NCI-H146 treated with DMSO at 0.1 percent for 48 hours (cell line): ENCODE measurements at regions not wholly inside any gene's neighbourhood (a gene's known extent, or its start where the extent isn't known, plus 50 kb on each side); places are given as distances from the start of the nearest gene placed in this dataset.

Experiments used
- DNase-seq: peaks from one replicate; lab custom pipeline; 2025; ENCODE audit not compliant: unreplicated experiment; lab: John Stamatoyannopoulos, UW

DNA sequence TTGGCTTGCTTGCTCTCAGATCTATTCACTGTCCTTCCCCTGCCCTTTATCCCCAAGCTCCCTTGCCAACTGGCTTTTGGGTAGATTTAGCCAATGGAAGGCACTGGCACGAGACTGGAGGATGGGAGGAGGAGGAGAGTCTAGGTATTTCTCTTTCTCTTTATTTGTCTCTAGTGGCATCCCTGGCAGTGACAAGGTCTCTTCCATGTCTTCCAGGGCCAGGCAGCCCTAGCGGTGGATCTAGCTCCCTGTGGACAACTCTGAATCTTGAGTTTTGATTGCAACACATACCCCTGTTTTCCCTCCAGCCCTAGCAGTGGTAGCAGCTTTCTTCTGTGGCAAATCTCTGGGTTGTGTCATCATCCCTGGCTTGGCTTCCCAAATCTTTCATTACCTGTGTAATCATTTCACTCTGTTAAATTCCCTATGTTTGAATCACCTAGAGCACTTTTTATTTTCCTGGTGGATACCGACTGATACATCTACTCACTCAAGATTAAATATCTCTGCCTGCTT is 171.1 kb upstream of the IRX6 start:
- no peak for DNase-seq

- no peak for DNase-seq
These were observed 169.7 kb upstream of the IRX6 start for GRCh38 chr16:55154262-55154661.

GRCh38 chr16:55154956-55155355 is 169.0 kb upstream of the IRX6 start:
- DNase-seq = no peak

- DNase-seq = no peak
These were observed 168.2 kb upstream of the IRX6 start for GRCh38 chr16:55155815-55156214.

- DNase-seq = no peak
These were observed 154.2 kb upstream of the IRX6 start for GRCh38 chr16:55169780-55170179.

GRCh38 chr16:55171241-55171640 is 152.8 kb upstream of the IRX6 start:
- no peak for DNase-seq

DNA sequence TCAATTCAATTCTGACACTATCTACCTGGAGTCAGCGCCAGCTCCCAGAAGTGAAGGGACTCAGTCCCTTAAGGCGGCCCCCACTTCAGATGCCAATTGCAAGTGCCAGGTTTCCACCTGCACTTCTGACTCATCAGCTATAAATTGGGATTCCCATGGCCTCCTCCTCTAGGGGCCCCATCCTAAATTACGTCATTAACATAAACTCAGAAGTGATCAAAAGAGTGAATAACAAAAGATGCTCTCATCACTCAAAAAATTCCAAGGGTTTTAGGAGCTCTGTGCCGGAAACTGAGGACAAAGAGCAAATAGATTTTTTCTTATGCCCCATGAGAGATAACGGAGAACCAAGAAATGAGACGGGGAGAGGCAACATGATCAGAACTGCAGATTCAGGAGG is 148.6 kb upstream of the IRX6 start:
- DNase-seq = no peak

DNA sequence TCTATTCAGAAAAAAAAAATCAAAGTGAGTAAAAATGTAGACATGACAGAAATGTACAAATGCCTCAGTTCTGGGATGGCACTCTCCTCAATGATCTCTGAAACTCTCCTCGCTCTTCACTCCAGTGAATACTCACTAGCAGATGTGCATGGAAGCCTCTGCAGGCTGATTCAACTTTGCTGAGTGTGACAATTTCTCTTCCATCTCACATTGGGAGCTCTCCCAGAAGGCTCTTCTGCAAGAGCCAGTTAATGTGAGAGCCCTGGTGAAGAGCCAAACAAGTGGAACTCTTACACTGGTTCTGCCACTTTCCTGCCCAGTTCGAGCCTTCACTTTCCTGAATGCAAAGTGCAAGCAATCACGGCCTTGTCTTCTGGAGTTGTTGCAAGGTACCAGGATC is 147.1 kb upstream of the IRX6 start:
- no peak for DNase-seq

DNA sequence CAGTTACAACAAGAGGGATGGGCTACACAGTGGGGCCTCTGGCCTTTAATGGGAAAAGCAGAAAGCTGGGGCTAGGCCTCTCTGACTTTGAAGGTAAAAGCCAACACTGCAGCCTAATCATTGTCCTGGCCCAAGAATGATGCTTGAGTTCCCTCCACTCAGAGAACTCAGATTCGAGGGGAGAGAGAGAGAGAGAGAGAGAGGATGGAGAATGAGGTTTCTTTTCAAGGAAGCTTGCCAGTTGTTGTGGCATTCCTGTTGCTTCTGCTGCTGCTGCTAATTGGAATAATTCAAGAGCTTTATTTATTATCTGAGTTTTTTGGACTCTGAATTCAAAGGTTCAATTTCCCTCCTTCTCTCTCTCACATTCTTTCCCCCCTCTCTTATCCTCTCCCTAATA is 144.6 kb upstream of the IRX6 start:
- DNase-seq = no peak

- no peak for DNase-seq
These were observed 144.0 kb upstream of the IRX6 start for GRCh38 chr16:55179852-55180585.

DNA sequence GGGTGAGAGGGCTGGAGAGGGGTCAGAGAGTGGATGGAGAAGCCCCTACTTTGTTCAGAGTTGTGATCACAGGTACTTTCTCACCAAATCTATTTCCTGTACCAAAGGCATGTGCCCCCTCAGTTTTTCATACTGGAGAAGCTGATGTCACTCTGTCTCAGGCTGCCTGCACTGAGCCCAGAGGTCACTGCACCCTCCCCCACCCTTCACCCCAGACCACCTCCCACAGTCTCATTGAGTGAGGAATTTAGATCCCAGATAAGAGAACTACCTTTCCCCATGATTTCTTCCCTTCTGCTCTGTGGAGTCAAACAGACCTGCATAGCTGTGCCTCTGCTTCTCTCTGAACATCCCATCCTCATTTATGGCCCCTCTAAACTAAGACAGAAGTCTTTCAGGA is 140.0 kb upstream of the IRX6 start:
- DNase-seq = no peak

- DNase-seq = no peak
These were observed 139.4 kb upstream of the IRX6 start for GRCh38 chr16:55184619-55185018.

- DNase-seq = no peak
These were observed 134.8 kb upstream of the IRX6 start for GRCh38 chr16:55189224-55189623.

- DNase-seq = no peak
These were observed 134.0 kb upstream of the IRX6 start for GRCh38 chr16:55189682-55190636.

- no peak for DNase-seq
These were observed 131.3 kb upstream of the IRX6 start for GRCh38 chr16:55192734-55193133.

GRCh38 chr16:55203570-55203969 is 120.4 kb upstream of the IRX6 start:
- DNase-seq = no peak

- no peak for DNase-seq
These were observed 119.9 kb upstream of the IRX6 start for GRCh38 chr16:55204069-55204468.

GRCh38 chr16:55204923-55205322 is 119.1 kb upstream of the IRX6 start:
- DNase-seq = no peak

DNA sequence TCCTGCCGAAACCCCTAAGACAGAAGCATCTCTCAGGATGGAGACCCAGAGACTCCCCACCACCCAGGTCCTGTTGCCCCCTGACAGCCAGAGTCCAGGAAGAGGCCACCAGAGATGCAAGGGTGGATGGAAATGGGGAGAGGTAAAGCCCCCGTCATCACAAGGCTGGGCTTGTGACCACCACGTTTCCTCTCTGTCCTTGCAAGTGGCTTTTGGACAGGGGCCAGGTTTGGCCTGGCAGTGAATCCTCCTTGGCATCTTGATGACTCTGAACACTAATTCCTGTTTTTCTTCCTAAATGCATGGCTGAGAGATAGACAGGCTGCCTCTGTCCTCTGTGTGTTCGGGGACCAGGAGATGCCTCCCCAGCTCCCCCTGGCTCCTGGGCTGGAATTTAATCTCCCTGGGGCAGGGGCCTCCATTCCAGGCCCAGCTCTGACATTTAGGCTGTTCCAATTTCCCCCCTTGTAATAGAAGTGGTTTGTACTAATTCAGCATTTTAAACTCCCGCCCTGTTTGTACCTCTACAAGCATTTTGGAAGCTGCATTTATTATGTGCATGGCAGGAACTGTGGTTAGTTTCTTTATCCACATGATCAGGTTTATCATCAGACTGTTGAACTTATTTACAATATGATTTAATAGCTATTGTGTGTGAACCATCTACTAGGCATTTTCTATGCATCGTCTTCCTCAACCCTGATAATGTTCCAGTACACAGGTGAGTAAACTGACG is 116.1 kb upstream of the IRX6 start:
- no peak for DNase-seq

GRCh38 chr16:55209626-55210025 is 114.4 kb upstream of the IRX6 start:
- no peak for DNase-seq

- DNase-seq = no peak
These were observed 111.2 kb upstream of the IRX6 start for GRCh38 chr16:55212791-55213190.
